A549 (cell line): ENCODE measurements at regions not wholly inside any gene's neighbourhood (a gene's known extent, or its start where the extent isn't known, plus 50 kb on each side); places are given as distances from the start of the nearest gene placed in this dataset.
A peak's percentile ranks its signal among the peaks of the same experiment; 100 is the strongest.

Experiments
- ATAC-seq, 2 experiments: fragments of 200-7000 bp in 1 of 2; fragments of >200 bp in 1 of 2; cut with Nextera tagmentation in 1 of 2; cut with Tn5 transposase in 1 of 2; 3 replicates each; pipeline versions ENCODE4 v1.8.0 to v1.9.1; 2018 to 2020; ENCODE audit warnings: mild to moderate bottlenecking in 1 of 2, moderate library complexity in 1 of 2
- CTCF ChIA-PET: fragments of 300-600 bp; sonication (Branson Sonifier 250); formaldehyde crosslinking; extraction: SDS; loops from one replicate; lab custom pipeline; 2021; ENCODE audit warnings: antibody characterized with exemption, inconsistent platforms; lab: Yijun Ruan, JAX
- POLR2A ChIA-PET: fragments of 350-600 bp; formaldehyde crosslinking; extraction: SDS; loops from one replicate; lab custom pipeline; 2021; ENCODE audit warnings: antibody characterized with exemption, inconsistent platforms; lab: Yijun Ruan, JAX
- DNase-seq, 2 experiments: peaks; one replicate each; pipeline versions ENCODE4 v3.0.0 to v3.0.0-alpha.2; 2011 to 2016; ENCODE audit warnings: low read depth in 1 of 2, low spot score in 1 of 2
- FAIRE-seq: peaks from 2 replicates; lab custom pipeline; 2011; peaks lifted over from hg19 to GRCh38; lab: Jason Lieb, UNC
- H3K27ac ChIP-seq, 2 experiments: fragments of >200 bp; sonication (Bioruptor Twin); formaldehyde crosslinking; 3 replicates each; pipeline ENCODE4 v1.5.1; 2016 to 2017
- H3K4me1 ChIP-seq: fragments of >200 bp; sonication (Bioruptor Twin); formaldehyde crosslinking; 3 replicates; pipeline ENCODE4 v1.6.1; 2016
- H3K4me2 ChIP-seq: fragments of >200 bp; sonication (Bioruptor Twin); formaldehyde crosslinking; 3 replicates; pipeline ENCODE4 v1.6.1; 2016
- H3K4me3 ChIP-seq: fragments of >200 bp; sonication (Bioruptor Twin); formaldehyde crosslinking; 3 replicates; pipeline ENCODE4 v1.5.1; 2016
- H3K9me3 ChIP-seq: fragments of >200 bp; sonication (Bioruptor Twin); formaldehyde crosslinking; 3 replicates; pipeline ENCODE4 v1.6.1; 2016
- BCL3 ChIP-seq: fragments of >200 bp; sonication (Bioruptor Twin); formaldehyde crosslinking; IDR thresholded peaks from 3 replicates; pipeline ENCODE4 v1.6.1; 2016
- BHLHE40 ChIP-seq: IDR thresholded peaks from 2 replicates; pipeline ENCODE4 v1.6.1; 2012; ENCODE audit warnings: low read depth, low read length, inconsistent platforms
- CBX2 ChIP-seq: fragments of 200-600 bp; sonication (generic); IDR thresholded peaks from 2 replicates; pipeline ENCODE4 v1.6.1; 2016; ENCODE audit warnings: low read depth, mild to moderate bottlenecking, borderline replicate concordance
- CBX8 ChIP-seq: fragments of 200-600 bp; sonication (generic); IDR thresholded peaks from 2 replicates; pipeline ENCODE4 v1.6.1; 2016
- CEBPB ChIP-seq, 2 experiments: fragments of >200 bp in 1 of 2; sonication (Bioruptor Twin) in 1 of 2; formaldehyde crosslinking in 1 of 2; IDR thresholded peaks; 2 replicates each; pipeline ENCODE4 v1.6.1; 2012 to 2016
- CHD2 ChIP-seq: fragments of 150-350 bp; IDR thresholded peaks from 2 replicates; pipeline ENCODE4 v1.6.1; 2014; ENCODE audit warnings: low read length; ENCODE audit not compliant: partially characterized antibody
- CHD4 ChIP-seq: fragments of 200-600 bp; sonication (generic); IDR thresholded peaks from 2 replicates; pipeline ENCODE4 v1.6.1; 2016; ENCODE audit warnings: antibody characterized with exemption, mild to moderate bottlenecking, borderline replicate concordance
- CTCF ChIP-seq: fragments of >200 bp; sonication (Bioruptor Twin); formaldehyde crosslinking; IDR thresholded peaks from 3 replicates; pipeline ENCODE4 v1.5.1; 2016
- EP300 ChIP-seq, 2 experiments: fragments of >200 bp; sonication (Bioruptor Twin); formaldehyde crosslinking; IDR thresholded peaks; 2 replicates in 1 of 2; 3 replicates in 1 of 2; pipeline ENCODE4 v1.6.1; 2016 to 2017
- FOSB ChIP-seq: fragments of 250-450 bp; sonication (Bioruptor Pico); IDR thresholded peaks from 2 replicates; pipeline ENCODE4 v1.5.0; 2020; ENCODE audit warnings: mild to moderate bottlenecking, moderate library complexity
- FOSL2 ChIP-seq, 2 experiments: fragments of 450-650 bp in 1 of 2; fragments of >200 bp in 1 of 2; sonication (Bioruptor Twin) in 1 of 2; formaldehyde crosslinking; IDR thresholded peaks; 2 replicates each; pipeline versions ENCODE4 v1.5.0 to v1.6.1; 2016 to 2020; ENCODE audit warnings: mild to moderate bottlenecking in 1 of 2, moderate library complexity in 1 of 2
- FOXS1 ChIP-seq: fragments of 250-450 bp; sonication (Bioruptor Pico); IDR thresholded peaks from 2 replicates; pipeline ENCODE4 v1.5.0; 2020; ENCODE audit warnings: mild to moderate bottlenecking, moderate library complexity
- GATA3 ChIP-seq: IDR thresholded peaks from 2 replicates; pipeline ENCODE4 v1.6.1; 2012; ENCODE audit warnings: borderline replicate concordance
- HMGXB4 ChIP-seq: fragments of 250-450 bp; sonication (Bioruptor Pico); IDR thresholded peaks from 2 replicates; pipeline ENCODE4 v1.5.0; 2021; ENCODE audit warnings: mild to moderate bottlenecking, moderate library complexity, borderline replicate concordance
- HOXB5 ChIP-seq: fragments of 250-450 bp; sonication (Bioruptor Pico); IDR thresholded peaks from 2 replicates; pipeline ENCODE4 v1.5.0; 2020; ENCODE audit warnings: mild to moderate bottlenecking, moderate library complexity
- JUNB ChIP-seq: fragments of >200 bp; sonication (Bioruptor Twin); formaldehyde crosslinking; IDR thresholded peaks from 2 replicates; pipeline ENCODE4 v1.6.1; 2016
- MAFK ChIP-seq: fragments of 450-650 bp; IDR thresholded peaks from 2 replicates; pipeline ENCODE4 v1.6.1; 2014; ENCODE audit not compliant: partially characterized antibody
- MYC ChIP-seq: IDR thresholded peaks from 2 replicates; pipeline ENCODE4 v1.6.1; 2012; ENCODE audit warnings: mild to moderate bottlenecking, inconsistent platforms, low read length, improper control_type of control experiment, borderline replicate concordance
- NFE2L2 ChIP-seq: fragments of 150-350 bp; conservative IDR thresholded peaks from 2 replicates; pipeline ENCODE4 v1.6.1; 2014; ENCODE audit warnings: low read length
- PBX3 ChIP-seq: IDR thresholded peaks from 2 replicates; pipeline ENCODE4 v1.6.1; 2012
- PHF8 ChIP-seq: fragments of 200-600 bp; sonication (generic); IDR thresholded peaks from 2 replicates; pipeline ENCODE4 v1.6.1; 2016; ENCODE audit warnings: low read depth, mild to moderate bottlenecking, antibody characterized with exemption, moderate library complexity, borderline replicate concordance
- POLR2A ChIP-seq: IDR thresholded peaks from 2 replicates; pipeline ENCODE4 v1.6.1; 2012; ENCODE audit warnings: mild to moderate bottlenecking, low read length
- RAD21 ChIP-seq, 2 experiments: fragments of >200 bp in 1 of 2; sonication (Bioruptor Twin) in 1 of 2; formaldehyde crosslinking in 1 of 2; IDR thresholded peaks in 1 of 2; conservative IDR thresholded peaks in 1 of 2; 2 replicates in 1 of 2; 3 replicates in 1 of 2; pipeline ENCODE4 v1.6.1; 2012 to 2018; ENCODE audit warnings: inconsistent platforms in 1 of 2
- RARB ChIP-seq: fragments of 250-450 bp; sonication (Bioruptor Pico); IDR thresholded peaks from 2 replicates; pipeline ENCODE4 v1.8.0; 2021; ENCODE audit warnings: mild to moderate bottlenecking, moderate library complexity
- RCOR1 ChIP-seq: fragments of 150-350 bp; IDR thresholded peaks from 2 replicates; pipeline ENCODE4 v1.6.1; 2014; ENCODE audit warnings: antibody characterized with exemption, low read length, low read depth
- RFX5 ChIP-seq: fragments of 450-650 bp; IDR thresholded peaks from 2 replicates; pipeline ENCODE4 v1.7.1; 2014; ENCODE audit warnings: antibody characterized with exemption, mild to moderate bottlenecking, moderate library complexity
- RNF2 ChIP-seq: fragments of 200-600 bp; sonication (generic); IDR thresholded peaks from 2 replicates; pipeline ENCODE4 v1.6.1; 2016; ENCODE audit warnings: low read depth, mild to moderate bottlenecking, antibody characterized with exemption, moderate library complexity, borderline replicate concordance
- SMC3 ChIP-seq: fragments of >200 bp; sonication (Bioruptor Twin); formaldehyde crosslinking; IDR thresholded peaks from 3 replicates; pipeline ENCODE4 v1.6.1; 2018; ENCODE audit warnings: inconsistent platforms
- TP53 ChIP-seq: fragments of 250-450 bp; sonication (Bioruptor Pico); IDR thresholded peaks from 2 replicates; pipeline ENCODE4 v1.5.0; 2021; ENCODE audit warnings: mild to moderate bottlenecking, moderate library complexity
- ZC3H11A ChIP-seq: fragments of 450-650 bp; IDR thresholded peaks from 2 replicates; pipeline ENCODE4 v1.6.1; 2014; ENCODE audit warnings: antibody characterized with exemption, mild to moderate bottlenecking
- ZFP36 ChIP-seq: fragments of 450-650 bp; IDR thresholded peaks from 2 replicates; pipeline ENCODE4 v1.6.1; 2014; ENCODE audit warnings: borderline replicate concordance; ENCODE audit not compliant: partially characterized antibody
- ZNF302 ChIP-seq: fragments of 250-450 bp; sonication (Bioruptor Pico); IDR thresholded peaks from 2 replicates; pipeline ENCODE4 v1.9.0; 2021; ENCODE audit warnings: inconsistent platforms, mild to moderate bottlenecking, moderate library complexity
- WGBS: methylation state at CpG from one replicate; pipeline ENCODE4 v1.1.6; 2017; ENCODE audit errors: missing lambda C conversion rate; 5-methylcytosine and 5-hydroxymethylcytosine counted together
- TF ChIP-seq, protein P1 (sequence below): fragments of 250-450 bp; sonication (Bioruptor Pico); IDR thresholded peaks from 2 replicates; pipeline ENCODE4 v1.5.0; 2020; ENCODE audit warnings: low read depth, mild to moderate bottlenecking, moderate library complexity
- TF ChIP-seq, protein P2 (sequence below): IDR thresholded peaks from 2 replicates; pipeline ENCODE4 v1.6.1; 2012

- Histone ChIP-seq H3K4me1 (peaks cover 62% of the 10 kb centered on the region), H3K9me3 (0 out of 3 replicates have a peak, but pooled peaks cover 2% of the 10 kb centered on the region), H3K4me3 (peak overlapping the region; percentile 25), H3K27ac (peak overlapping the region; percentile 88 to 98), H3K4me2 (peak overlapping the region; percentile 83)
- ATAC-seq, result peak; percentile 62 to 78
- ChIA-PET CTCF (interaction anchor here (0.8 to 4.5 kb wide), 25 partner anchors 9 to 288 kb away, joined by 3 to 30 read pairs (median 4); no protein-coding TSS in a partner anchor), POLR2A (interaction anchor here (0.9 to 2.0 kb wide), 11 partner anchors 8 to 183 kb away, joined by 3 to 16 read pairs (median 7); partner anchors contain the start of gene FOXA2)
- peak; percentile 97 for FAIRE-seq
- peak in 1 of 2 experiments; percentile 92 for DNase-seq
- 2% methylated on average over 13 of the region's 13 CpGs for WGBS
- TF ChIP-seq HOXB5 (CRISPR knock-in tag) (no peak), CHD2 (no peak), FOSB (CRISPR knock-in tag) (no peak), FOSL2 (IDR thresholded peaks at IDR 0.05) (no peak), FOSL2 (CRISPR knock-in tag; IDR thresholded peaks at IDR 0.05) (no peak; the same call in 1 of the 2 replicates), MYC (no peak), SMC3 (no peak), CBX2 (no peak), NFE2L2 (no peak), RNF2 (no peak), ZC3H11A (no peak), BHLHE40 (0 out of 2 replicates have a peak, but pooled peaks have one; percentile 23), EP300 (IDR thresholded peaks at IDR 0.05) (peak; percentile 62 to 74; a peak in 2 of 5 replicates), RARB (no peak), ZFP36 (no peak), JUNB (peak; percentile 53), RFX5 (no peak), MAFK (no peak), CBX8 (no peak), RCOR1 (no peak), TP53 (CRISPR knock-in tag) (no peak), BCL3 (0 out of 3 replicates have a peak, but pooled peaks have one; percentile 68), HMGXB4 (CRISPR knock-in tag) (no peak), POLR2A (no peak), CHD4 (no peak), PHF8 (no peak), GATA3 (peak; percentile 92), PBX3 (peak; percentile 81), CTCF (no peak; the same call in 2 of the 3 replicates), CEBPB (IDR thresholded peaks at IDR 0.05) (peak in 1 of 2 experiments; percentile 44; a peak in 2 of 4 replicates), RAD21 (conservative IDR thresholded peaks at IDR 0.05 in 1 of 2, IDR thresholded peaks at IDR 0.05 in 1 of 2) (peak in 1 of 2 experiments; percentile 9; a peak in 2 of 5 replicates), ZNF302 (CRISPR knock-in tag) (no peak), FOXS1 (CRISPR knock-in tag) (no peak)
- TF ChIP-seq, protein P1, sequence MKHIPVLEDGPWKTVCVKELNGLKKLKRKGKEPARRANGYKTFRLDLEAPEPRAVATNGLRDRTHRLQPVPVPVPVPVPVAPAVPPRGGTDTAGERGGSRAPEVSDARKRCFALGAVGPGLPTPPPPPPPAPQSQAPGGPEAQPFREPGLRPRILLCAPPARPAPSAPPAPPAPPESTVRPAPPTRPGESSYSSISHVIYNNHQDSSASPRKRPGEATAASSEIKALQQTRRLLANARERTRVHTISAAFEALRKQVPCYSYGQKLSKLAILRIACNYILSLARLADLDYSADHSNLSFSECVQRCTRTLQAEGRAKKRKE (CRISPR knock-in tag), result no peak
- TF ChIP-seq, protein P2, sequence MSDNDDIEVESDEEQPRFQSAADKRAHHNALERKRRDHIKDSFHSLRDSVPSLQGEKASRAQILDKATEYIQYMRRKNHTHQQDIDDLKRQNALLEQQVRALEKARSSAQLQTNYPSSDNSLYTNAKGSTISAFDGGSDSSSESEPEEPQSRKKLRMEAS, result peak; percentile 57; the same call in 1 of the 2 replicates
Measured at GRCh38 chr20:22403632-22404361, 180.6 kb downstream of the FOXA2 start.
